SU-DHL-6 (cell line): ENCODE measurements at regions not wholly inside any gene's neighbourhood (a gene's known extent, or its start where the extent isn't known, plus 50 kb on each side); places are given as distances from the start of the nearest gene placed in this dataset.

Source experiments
- H2AFZ ChIP-seq: fragments of 200-600 bp; sonication (generic); 2 replicates; pipeline ENCODE4 v1.6.1; 2014; ENCODE audit warnings: low read depth, mild to moderate bottlenecking, moderate library complexity, mixed read lengths, antibody characterized with exemption, low read length; ENCODE audit not compliant: severe bottlenecking
- H3F3A ChIP-seq: fragments of 200-600 bp; shearing (Covaris generic); 2 replicates; pipeline ENCODE4 v1.6.0; 2016; ENCODE audit warnings: antibody characterized with exemption, mild to moderate bottlenecking; ENCODE audit not compliant: insufficient read depth
- H3K27ac ChIP-seq: fragments of 200-600 bp; sonication (generic); 2 replicates; pipeline ENCODE4 v1.5.1; 2016; ENCODE audit warnings: low read depth, mild to moderate bottlenecking, low read length, moderate library complexity, mixed read lengths
- H3K27me3 ChIP-seq: fragments of 200-600 bp; sonication (generic), shearing (Covaris generic); 2 replicates; pipeline ENCODE4 v1.6.0; 2014; ENCODE audit warnings: mild to moderate bottlenecking, low read length
- H3K36me3 ChIP-seq: fragments of 200-600 bp; sonication (generic); 2 replicates; pipeline ENCODE4 v1.6.1; 2014; ENCODE audit warnings: mild to moderate bottlenecking, low read length, mixed read lengths
- H3K4me2 ChIP-seq: fragments of 300-600, 200-600 bp; shearing (Covaris generic), sonication (generic); 2 replicates; pipeline ENCODE4 v1.6.0; 2014; ENCODE audit warnings: low read length, low read depth, mild to moderate bottlenecking; ENCODE audit not compliant: poor library complexity, severe bottlenecking
- H3K4me3 ChIP-seq: fragments of 200-600 bp; sonication (generic); 2 replicates; pipeline ENCODE4 v1.5.1; 2014; ENCODE audit warnings: antibody characterized with exemption, low read length, mild to moderate bottlenecking, mixed read lengths; ENCODE audit not compliant: insufficient read depth, poor library complexity, severe bottlenecking
- H3K79me2 ChIP-seq: fragments of 200-600 bp; sonication (generic); 2 replicates; pipeline ENCODE4 v1.6.1; 2014; ENCODE audit warnings: mild to moderate bottlenecking, low read length, moderate library complexity; ENCODE audit not compliant: insufficient read depth
- H3K9ac ChIP-seq: fragments of 200-600 bp; sonication (generic); 2 replicates; pipeline ENCODE4 v1.7.0; 2014; ENCODE audit warnings: mild to moderate bottlenecking, low read length
- H3K9me2 ChIP-seq: fragments of 200-600 bp; sonication (generic); replicated peaks from 2 replicates; pipeline ENCODE4 v1.6.1; 2014; ENCODE audit warnings: low read length; ENCODE audit not compliant: insufficient read depth
- H3K9me3 ChIP-seq: fragments of 200-600 bp; sonication (generic); 2 replicates; pipeline ENCODE4 v1.6.1; 2014; ENCODE audit warnings: low read length, mixed read lengths; ENCODE audit not compliant: insufficient read depth
- H4K20me1 ChIP-seq: fragments of 200-600 bp; sonication (generic); 2 replicates; pipeline ENCODE4 v1.6.1; 2014; ENCODE audit warnings: low read depth, mild to moderate bottlenecking, antibody characterized with exemption, low read length, moderate library complexity, mixed read lengths
- CTCF ChIP-seq: fragments of 200-600 bp; sonication (generic); IDR thresholded peaks from one replicate; pipeline ENCODE4 v1.5.1; 2017; ENCODE audit warnings: antibody characterized with exemption, mild to moderate bottlenecking, low read length, moderate library complexity; ENCODE audit not compliant: insufficient read depth, poor library complexity, severe bottlenecking
- EZH2phosphoT487 ChIP-seq: fragments of 200-600 bp; sonication (generic), shearing (Covaris generic); conservative IDR thresholded peaks from 2 replicates; pipeline ENCODE4 v1.6.1; 2018; ENCODE audit warnings: mild to moderate bottlenecking, antibody characterized with exemption, low read length, moderate library complexity, mixed read lengths

- no peaks in the 10 kb centered on the region for H3K9me2 ChIP-seq
- H3F3A ChIP-seq, result no peaks in the 10 kb centered on the region
- H3K36me3 ChIP-seq, result no peaks in the 10 kb centered on the region
- no peaks in the 10 kb centered on the region for H4K20me1 ChIP-seq
- no peak overlapping the region for H2AFZ ChIP-seq
- no peak overlapping the region for H3K4me3 ChIP-seq
- TF ChIP-seq EZH2phosphoT487 (no peak), CTCF (no peak)
- H3K27me3 ChIP-seq, result no peaks in the 10 kb centered on the region
- H3K4me2 ChIP-seq, result no peak overlapping the region
- H3K9ac ChIP-seq, result no peak overlapping the region
- no peak overlapping the region for H3K27ac ChIP-seq
- no peaks in the 10 kb centered on the region for H3K79me2 ChIP-seq
- no peaks in the 10 kb centered on the region for H3K9me3 ChIP-seq
Measured at GRCh38 chr12:75701859-75702258, 190.4 kb upstream of the KRR1 start.

GRCh38 chr12:75699728-75700496, 188.5 kb upstream of the KRR1 start:
- Histone ChIP-seq H3K9me3 (no peaks in the 10 kb centered on the region), H3K4me3 (no peak overlapping the region), H3F3A (no peaks in the 10 kb centered on the region), H3K9ac (no peak overlapping the region), H3K36me3 (no peaks in the 10 kb centered on the region), H4K20me1 (no peaks in the 10 kb centered on the region), H2AFZ (no peak overlapping the region), H3K79me2 (no peaks in the 10 kb centered on the region), H3K27me3 (no peaks in the 10 kb centered on the region), H3K4me2 (no peak overlapping the region), H3K9me2 (no peaks in the 10 kb centered on the region), H3K27ac (no peak overlapping the region)
- TF ChIP-seq EZH2phosphoT487 (no peak), CTCF (no peak)

- no peak overlapping the region for H3K9ac ChIP-seq
- H3K9me3 ChIP-seq, result no peaks in the 10 kb centered on the region
- H3F3A ChIP-seq, result no peaks in the 10 kb centered on the region
- H3K4me2 ChIP-seq, result no peak overlapping the region
- no peaks in the 10 kb centered on the region for H3K27me3 ChIP-seq
- H3K36me3 ChIP-seq, result no peaks in the 10 kb centered on the region
- no peak overlapping the region for H3K27ac ChIP-seq
- no peak for TF ChIP-seq CTCF
- H4K20me1 ChIP-seq, result no peaks in the 10 kb centered on the region
- no peak overlapping the region for H2AFZ ChIP-seq
- H3K9me2 ChIP-seq, result no peaks in the 10 kb centered on the region
- H3K4me3 ChIP-seq, result no peak overlapping the region
- H3K79me2 ChIP-seq, result no peaks in the 10 kb centered on the region
Measured at GRCh38 chr12:75699251-75699650, 187.8 kb upstream of the KRR1 start.
